ENCODE measurements at regions not wholly inside any gene's neighbourhood (a gene's known extent, or its start where the extent isn't known, plus 50 kb on each side); places are given as distances from the start of the nearest gene placed in this dataset.

- no peak for TF ChIP-seq POLR2A (IDR thresholded peaks at IDR 0.05)
- TF ChIP-seq CTCF (IDR thresholded peaks at IDR 0.05) = no peak
Observed at GRCh38 chrX:7253565-7253964, 105.6 kb upstream of the PUDP start.
